Gastrocnemius medialis (tissue), 4 donors: ENCODE measurements at regions not wholly inside any gene's neighbourhood (a gene's known extent, or its start where the extent isn't known, plus 50 kb on each side); places are given as distances from the start of the nearest gene placed in this dataset.

Source experiments
- ATAC-seq, 2 donors: fragments of 150-250 bp; one replicate each; pipeline ENCODE4 v1.9.1; 2016
- DNase-seq, 2 donors: peaks; one replicate each; pipeline ENCODE4 v3.0.0-alpha.2; 2019
- H3K27ac ChIP-seq, 4 donors: fragments of 200-600 bp; sonication (generic); 1 replicate in 1 of 4; 2 replicates in 3 of 4; pipeline ENCODE4 v1.5.1; 2016 to 2018; ENCODE audit warnings: mild to moderate bottlenecking in 2 of 4, moderate library complexity in 1 of 4
- H3K27me3 ChIP-seq, 3 donors: fragments of 200-600 bp; sonication (generic) in 2 of 3; 1 replicate in 1 of 3; 2 replicates in 2 of 3; pipeline versions ENCODE4 v1.5.1 to v1.6.0; 2016 to 2019; ENCODE audit warnings: mild to moderate bottlenecking in 1 of 3, moderate library complexity in 1 of 3
- H3K36me3 ChIP-seq, 2 donors: fragments of 200-600 bp; sonication (generic) in 1 of 2; one replicate each; pipeline ENCODE4 v1.5.1; 2017 to 2018
- H3K4me1 ChIP-seq, 2 donors: fragments of 200-600 bp; sonication (generic) in 1 of 2; one replicate each; pipeline ENCODE4 v1.5.1; 2016 to 2017; ENCODE audit warnings: mild to moderate bottlenecking in 2 of 2
- H3K4me3 ChIP-seq, 4 donors: fragments of 200-600 bp; sonication (generic) in 3 of 4; 1 replicate in 1 of 4; 2 replicates in 3 of 4; pipeline ENCODE4 v1.5.1; 2016 to 2019; ENCODE audit warnings: mild to moderate bottlenecking in 2 of 4
- H3K9me3 ChIP-seq, 3 donors: fragments of 200-600 bp; sonication (generic) in 2 of 3; 1 replicate in 1 of 3; 2 replicates in 2 of 3; pipeline ENCODE4 v1.5.1; 2016 to 2019
- CTCF ChIP-seq, 5 experiments: fragments of 450-650 bp in 3 of 5; fragments of 200-600 bp in 2 of 5; sonication (generic) in 2 of 5; IDR thresholded peaks in 4 of 5; conservative IDR thresholded peaks in 1 of 5; 1 replicate in 4 of 5; 2 replicates in 1 of 5; pipeline ENCODE4 v1.5.1; 2016 to 2019; ENCODE audit warnings: antibody characterized with exemption in 5 of 5, mild to moderate bottlenecking in 3 of 5, moderate library complexity in 3 of 5
- POLR2A ChIP-seq, 2 donors: fragments of 450-650 bp; IDR thresholded peaks; one replicate each; pipeline ENCODE4 v1.6.1; 2017; ENCODE audit warnings: antibody characterized with exemption in 2 of 2, mild to moderate bottlenecking in 2 of 2, moderate library complexity in 2 of 2
- in situ Hi-C, 4 donors: fragments of 200-750 bp; cut with MboI; loops; one replicate each; pipeline versions ENCODE4 v1.15.0 to v1.8.0; 2017; ENCODE audit warnings: low sequenced_read_pairs in 4 of 4
- intact Hi-C: fragments of 100-400 bp; cut with DNase I; formaldehyde crosslinking; loops from one replicate; pipeline ENCODE4 v1.15.1; 2023; ENCODE audit warnings: low total_unique reads

- H3K27ac ChIP-seq: no peak overlapping the region
- DNase-seq: no peak
- ATAC-seq: no peak
- no peaks in the 10 kb centered on the region for H3K4me1 ChIP-seq
- H3K27me3 ChIP-seq: no peaks in the 10 kb centered on the region
- no peak overlapping the region for H3K4me3 ChIP-seq
- no peak for TF ChIP-seq POLR2A (IDR thresholded peaks at IDR 0.05)
- TF ChIP-seq CTCF (IDR thresholded peaks at IDR 0.05 in 4 of 5, conservative IDR thresholded peaks at IDR 0.05 in 1 of 5): no peak
- intact Hi-C loops: no loop called here
- no peaks in the 10 kb centered on the region for H3K9me3 ChIP-seq
- in situ Hi-C loops: no loop called here
- H3K36me3 ChIP-seq: no peaks in the 10 kb centered on the region
Measured at GRCh38 chr10:33617381-33618080, 283.1 kb upstream of the NRP1 start.

GRCh38 chr10:33616956-33617355 lies 282.5 kb upstream of the NRP1 start:
- intact Hi-C loops (no loop called here), in situ Hi-C loops (no loop called here)
- H3K27me3 ChIP-seq: no peaks in the 10 kb centered on the region
- H3K4me1 ChIP-seq: no peaks in the 10 kb centered on the region
- H3K27ac ChIP-seq: no peak overlapping the region
- H3K9me3 ChIP-seq: peaks cover 0 to 5% (median 0%) of the 10 kb centered on the region in 3 donors
- TF ChIP-seq CTCF (IDR thresholded peaks at IDR 0.05 in 4 of 5, conservative IDR thresholded peaks at IDR 0.05 in 1 of 5) (no peak), POLR2A (IDR thresholded peaks at IDR 0.05) (no peak)
- ATAC-seq: no peak
- H3K4me3 ChIP-seq: no peak overlapping the region
- no peak for DNase-seq
- H3K36me3 ChIP-seq: no peaks in the 10 kb centered on the region

- no peak for TF ChIP-seq POLR2A (IDR thresholded peaks at IDR 0.05)
- no peak for TF ChIP-seq CTCF (IDR thresholded peaks at IDR 0.05 in 4 of 5, conservative IDR thresholded peaks at IDR 0.05 in 1 of 5)
- intact Hi-C loops (no loop called here), in situ Hi-C loops (no loop called here)
- H3K4me1 ChIP-seq: no peaks in the 10 kb centered on the region
- peak; percentile 74 to 90 for ATAC-seq
- no peak for DNase-seq
- H3K27me3 ChIP-seq: no peaks in the 10 kb centered on the region
- H3K4me3 ChIP-seq: no peak overlapping the region
- H3K27ac ChIP-seq: peak overlapping the region; percentile 12 to 57 (median 42)
- no peaks in the 10 kb centered on the region for H3K36me3 ChIP-seq
- peaks cover 0 to 11% (median 0%) of the 10 kb centered on the region in 3 donors for H3K9me3 ChIP-seq
Measured at GRCh38 chr10:33612551-33612950, 278.1 kb upstream of the NRP1 start.

GRCh38 chr10:33612116-33612515 lies 277.6 kb upstream of the NRP1 start:
- no peaks in the 10 kb centered on the region for H3K36me3 ChIP-seq
- H3K27ac ChIP-seq: peak overlapping the region; percentile 10 to 57 (median 42)
- no peaks in the 10 kb centered on the region for H3K4me1 ChIP-seq
- no peaks in the 10 kb centered on the region for H3K27me3 ChIP-seq
- DNase-seq (no peak), ATAC-seq (no peak)
- H3K9me3 ChIP-seq: peaks cover 0 to 11% (median 0%) of the 10 kb centered on the region in 3 donors
- H3K4me3 ChIP-seq: no peak overlapping the region
- intact Hi-C loops (no loop called here), in situ Hi-C loops (no loop called here)
- no peak for TF ChIP-seq POLR2A (IDR thresholded peaks at IDR 0.05)
- TF ChIP-seq CTCF (IDR thresholded peaks at IDR 0.05 in 4 of 5, conservative IDR thresholded peaks at IDR 0.05 in 1 of 5): no peak

GRCh38 chr10:33611423-33611822 lies 277.0 kb upstream of the NRP1 start:
- Histone ChIP-seq H3K4me3 (no peak overlapping the region), H3K27me3 (no peaks in the 10 kb centered on the region), H3K36me3 (no peaks in the 10 kb centered on the region), H3K9me3 (peaks cover 0 to 11% (median 0%) of the 10 kb centered on the region in 3 donors), H3K27ac (no peak overlapping the region), H3K4me1 (no peaks in the 10 kb centered on the region)
- TF ChIP-seq POLR2A (IDR thresholded peaks at IDR 0.05) (no peak), CTCF (IDR thresholded peaks at IDR 0.05 in 4 of 5, conservative IDR thresholded peaks at IDR 0.05 in 1 of 5) (no peak)
- ATAC-seq: no peak
- no peak for DNase-seq
- intact Hi-C loops: no loop called here
- in situ Hi-C loops: no loop called here
